ENCODE measurements at regions not wholly inside any gene's neighbourhood (a gene's known extent, or its start where the extent isn't known, plus 50 kb on each side); places are given as distances from the start of the nearest gene placed in this dataset.

DNA sequence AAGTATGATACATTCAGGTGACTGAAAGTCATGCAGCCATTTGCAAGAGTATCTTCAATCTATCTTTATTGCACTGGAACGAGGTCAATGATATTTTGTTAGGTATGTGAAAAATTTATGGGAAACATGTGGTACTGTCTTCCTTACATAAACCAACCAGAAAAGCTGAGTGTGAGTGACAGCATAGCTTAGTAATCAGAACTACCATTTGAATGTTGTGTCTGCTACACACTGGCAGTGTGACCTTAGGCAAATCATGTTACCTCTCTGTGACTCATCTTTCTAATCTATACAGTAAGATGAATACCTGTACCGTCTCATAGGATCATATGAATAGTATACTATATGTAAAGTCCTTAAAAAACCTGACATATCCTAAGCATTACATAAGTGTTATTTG lies 337.9 kb upstream of the IL12A start:
- Histone ChIP-seq H3K4me1 (ENCODE audit: control insufficient read depth, insufficient read depth, low read length) (no peaks in the 10 kb centered on the region), H3K4me3 (ENCODE audit: low read depth, low read length) (no peak overlapping the region), H3K9me3 (ENCODE audit: control insufficient read depth, insufficient read depth, low read depth, low read length) (no peaks in the 10 kb centered on the region), H3K36me3 (ENCODE audit: control insufficient read depth in 2 of 2, insufficient read depth in 1 of 2, low read length in 2 of 2) (no peaks in the 10 kb centered on the region), H3K27ac (ENCODE audit: extremely low read depth, low read depth, low read length) (no peak overlapping the region)
- CTCF ChIA-PET = interaction anchor here (1.4 kb wide), 1 partner anchor 15 kb away, joined by 3 read pairs; no protein-coding TSS in a partner anchor
- POLR2A ChIA-PET = no interaction called here
- no peak for TF ChIP-seq ZFP41 (tag by site-specific recombination; IDR thresholded peaks at IDR 0.05; ENCODE audit: borderline replicate concordance)
- TF ChIP-seq ZNF398 (tag by site-specific recombination; IDR thresholded peaks at IDR 0.05) = no peak
- TF ChIP-seq WT1 (tag by site-specific recombination; IDR thresholded peaks at IDR 0.05) = no peak
- no peak for TF ChIP-seq IKZF3 (tag by site-specific recombination; IDR thresholded peaks at IDR 0.05)
- no peak for TF ChIP-seq ZNF114 (tag by site-specific recombination; IDR thresholded peaks at IDR 0.05)
- TF ChIP-seq SCRT2 (tag by site-specific recombination; IDR thresholded peaks at IDR 0.05) = no peak
- TF ChIP-seq, protein P1, sequence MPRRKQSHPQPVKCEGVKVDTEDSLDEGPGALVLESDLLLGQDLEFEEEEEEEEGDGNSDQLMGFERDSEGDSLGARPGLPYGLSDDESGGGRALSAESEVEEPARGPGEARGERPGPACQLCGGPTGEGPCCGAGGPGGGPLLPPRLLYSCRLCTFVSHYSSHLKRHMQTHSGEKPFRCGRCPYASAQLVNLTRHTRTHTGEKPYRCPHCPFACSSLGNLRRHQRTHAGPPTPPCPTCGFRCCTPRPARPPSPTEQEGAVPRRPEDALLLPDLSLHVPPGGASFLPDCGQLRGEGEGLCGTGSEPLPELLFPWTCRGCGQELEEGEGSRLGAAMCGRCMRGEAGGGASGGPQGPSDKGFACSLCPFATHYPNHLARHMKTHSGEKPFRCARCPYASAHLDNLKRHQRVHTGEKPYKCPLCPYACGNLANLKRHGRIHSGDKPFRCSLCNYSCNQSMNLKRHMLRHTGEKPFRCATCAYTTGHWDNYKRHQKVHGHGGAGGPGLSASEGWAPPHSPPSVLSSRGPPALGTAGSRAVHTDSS (tag by site-specific recombination; IDR thresholded peaks at IDR 0.05) = no peak
- no peak for TF ChIP-seq ZNF423 (tag by site-specific recombination; IDR thresholded peaks at IDR 0.05)

DNA sequence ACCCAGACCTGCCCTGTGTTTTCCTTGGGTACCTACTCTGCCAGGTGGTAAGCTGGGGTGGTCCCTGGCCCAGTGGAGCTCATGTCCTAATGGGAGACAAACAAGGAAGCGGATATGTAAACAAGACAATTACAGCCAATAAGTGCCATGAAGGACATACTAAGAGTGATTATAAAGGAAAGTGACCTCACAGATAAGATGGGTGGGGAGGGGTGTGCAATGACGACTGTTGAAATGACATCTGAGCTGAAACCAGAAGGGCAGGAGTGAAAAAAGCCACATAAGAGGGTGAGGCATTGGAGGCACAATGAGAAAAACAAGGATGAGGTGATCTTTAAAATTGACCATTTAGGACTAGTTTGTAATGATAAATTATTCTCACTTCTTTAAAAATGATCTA lies 336.2 kb upstream of the IL12A start:
- CTCF ChIA-PET = interaction anchor here (0.6 kb wide), 1 partner anchor 81 kb away, joined by 3 read pairs; no protein-coding TSS in a partner anchor

More for the DNA sequence above, 336.2 kb upstream of the IL12A start:
- H3K27ac ChIP-seq (ENCODE audit: extremely low read depth, low read depth, low read length) = no peak overlapping the region
- POLR2A ChIA-PET = no interaction called here
- H3K9me3 ChIP-seq (ENCODE audit: control insufficient read depth, insufficient read depth, low read depth, low read length) = no peaks in the 10 kb centered on the region
- no peaks in the 10 kb centered on the region for H3K4me1 ChIP-seq (ENCODE audit: control insufficient read depth, insufficient read depth, low read length)
- TF ChIP-seq KLF1 (tag by site-specific recombination; IDR thresholded peaks at IDR 0.05) (peak; percentile 62), ZNF239 (tag by site-specific recombination; IDR thresholded peaks at IDR 0.05) (no peak), TCF7L2 (IDR thresholded peaks at IDR 0.05; ENCODE audit: borderline replicate concordance, low read depth, low read length) (no peak), ZNF335 (tag by site-specific recombination; conservative IDR thresholded peaks at IDR 0.05) (no peak), FEZF1 (tag by site-specific recombination; IDR thresholded peaks at IDR 0.05) (no peak), MYNN (tag by site-specific recombination; IDR thresholded peaks at IDR 0.05; ENCODE audit: borderline replicate concordance) (no peak), ZNF555 (tag by site-specific recombination; conservative IDR thresholded peaks at IDR 0.05) (no peak), ZNF629 (tag by site-specific recombination; IDR thresholded peaks at IDR 0.05) (peak; percentile 57), ZNF707 (tag by site-specific recombination; IDR thresholded peaks at IDR 0.05) (no peak)
- TF ChIP-seq, protein P2, sequence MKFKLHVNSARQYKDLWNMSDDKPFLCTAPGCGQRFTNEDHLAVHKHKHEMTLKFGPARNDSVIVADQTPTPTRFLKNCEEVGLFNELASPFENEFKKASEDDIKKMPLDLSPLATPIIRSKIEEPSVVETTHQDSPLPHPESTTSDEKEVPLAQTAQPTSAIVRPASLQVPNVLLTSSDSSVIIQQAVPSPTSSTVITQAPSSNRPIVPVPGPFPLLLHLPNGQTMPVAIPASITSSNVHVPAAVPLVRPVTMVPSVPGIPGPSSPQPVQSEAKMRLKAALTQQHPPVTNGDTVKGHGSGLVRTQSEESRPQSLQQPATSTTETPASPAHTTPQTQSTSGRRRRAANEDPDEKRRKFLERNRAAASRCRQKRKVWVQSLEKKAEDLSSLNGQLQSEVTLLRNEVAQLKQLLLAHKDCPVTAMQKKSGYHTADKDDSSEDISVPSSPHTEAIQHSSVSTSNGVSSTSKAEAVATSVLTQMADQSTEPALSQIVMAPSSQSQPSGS (tag by site-specific recombination; IDR thresholded peaks at IDR 0.05; ENCODE audit: low read depth) = 0 out of 2 replicates have a peak, but pooled peaks have one; percentile 28
- TF ChIP-seq, protein P3, sequence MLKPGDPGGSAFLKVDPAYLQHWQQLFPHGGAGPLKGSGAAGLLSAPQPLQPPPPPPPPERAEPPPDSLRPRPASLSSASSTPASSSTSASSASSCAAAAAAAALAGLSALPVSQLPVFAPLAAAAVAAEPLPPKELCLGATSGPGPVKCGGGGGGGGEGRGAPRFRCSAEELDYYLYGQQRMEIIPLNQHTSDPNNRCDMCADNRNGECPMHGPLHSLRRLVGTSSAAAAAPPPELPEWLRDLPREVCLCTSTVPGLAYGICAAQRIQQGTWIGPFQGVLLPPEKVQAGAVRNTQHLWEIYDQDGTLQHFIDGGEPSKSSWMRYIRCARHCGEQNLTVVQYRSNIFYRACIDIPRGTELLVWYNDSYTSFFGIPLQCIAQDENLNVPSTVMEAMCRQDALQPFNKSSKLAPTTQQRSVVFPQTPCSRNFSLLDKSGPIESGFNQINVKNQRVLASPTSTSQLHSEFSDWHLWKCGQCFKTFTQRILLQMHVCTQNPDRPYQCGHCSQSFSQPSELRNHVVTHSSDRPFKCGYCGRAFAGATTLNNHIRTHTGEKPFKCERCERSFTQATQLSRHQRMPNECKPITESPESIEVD (tag by site-specific recombination; IDR thresholded peaks at IDR 0.05) = no peak
- TF ChIP-seq, protein P4, sequence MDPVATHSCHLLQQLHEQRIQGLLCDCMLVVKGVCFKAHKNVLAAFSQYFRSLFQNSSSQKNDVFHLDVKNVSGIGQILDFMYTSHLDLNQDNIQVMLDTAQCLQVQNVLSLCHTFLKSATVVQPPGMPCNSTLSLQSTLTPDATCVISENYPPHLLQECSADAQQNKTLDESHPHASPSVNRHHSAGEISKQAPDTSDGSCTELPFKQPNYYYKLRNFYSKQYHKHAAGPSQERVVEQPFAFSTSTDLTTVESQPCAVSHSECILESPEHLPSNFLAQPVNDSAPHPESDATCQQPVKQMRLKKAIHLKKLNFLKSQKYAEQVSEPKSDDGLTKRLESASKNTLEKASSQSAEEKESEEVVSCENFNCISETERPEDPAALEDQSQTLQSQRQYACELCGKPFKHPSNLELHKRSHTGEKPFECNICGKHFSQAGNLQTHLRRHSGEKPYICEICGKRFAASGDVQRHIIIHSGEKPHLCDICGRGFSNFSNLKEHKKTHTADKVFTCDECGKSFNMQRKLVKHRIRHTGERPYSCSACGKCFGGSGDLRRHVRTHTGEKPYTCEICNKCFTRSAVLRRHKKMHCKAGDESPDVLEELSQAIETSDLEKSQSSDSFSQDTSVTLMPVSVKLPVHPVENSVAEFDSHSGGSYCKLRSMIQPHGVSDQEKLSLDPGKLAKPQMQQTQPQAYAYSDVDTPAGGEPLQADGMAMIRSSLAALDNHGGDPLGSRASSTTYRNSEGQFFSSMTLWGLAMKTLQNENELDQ (tag by site-specific recombination; IDR thresholded peaks at IDR 0.05; ENCODE audit: low read depth) = no peak
- no peak overlapping the region for H3K4me3 ChIP-seq (ENCODE audit: low read depth, low read length)
- H3K36me3 ChIP-seq (ENCODE audit: control insufficient read depth in 2 of 2, insufficient read depth in 1 of 2, low read length in 2 of 2) = no peaks in the 10 kb centered on the region

Measured in HEK293 (cell line).